HG02973 (cell line): ENCODE measurements at regions not wholly inside any gene's neighbourhood (a gene's known extent, or its start where the extent isn't known, plus 50 kb on each side); places are given as distances from the start of the nearest gene placed in this dataset.

ENCODE experiments used
- ATAC-seq: cut with Tn5 transposase; IDR thresholded peaks from one replicate; pipeline ENCODE4 v1.9.1; 2021; ENCODE audit warnings: moderate library complexity; ENCODE audit not compliant: unreplicated experiment

DNA sequence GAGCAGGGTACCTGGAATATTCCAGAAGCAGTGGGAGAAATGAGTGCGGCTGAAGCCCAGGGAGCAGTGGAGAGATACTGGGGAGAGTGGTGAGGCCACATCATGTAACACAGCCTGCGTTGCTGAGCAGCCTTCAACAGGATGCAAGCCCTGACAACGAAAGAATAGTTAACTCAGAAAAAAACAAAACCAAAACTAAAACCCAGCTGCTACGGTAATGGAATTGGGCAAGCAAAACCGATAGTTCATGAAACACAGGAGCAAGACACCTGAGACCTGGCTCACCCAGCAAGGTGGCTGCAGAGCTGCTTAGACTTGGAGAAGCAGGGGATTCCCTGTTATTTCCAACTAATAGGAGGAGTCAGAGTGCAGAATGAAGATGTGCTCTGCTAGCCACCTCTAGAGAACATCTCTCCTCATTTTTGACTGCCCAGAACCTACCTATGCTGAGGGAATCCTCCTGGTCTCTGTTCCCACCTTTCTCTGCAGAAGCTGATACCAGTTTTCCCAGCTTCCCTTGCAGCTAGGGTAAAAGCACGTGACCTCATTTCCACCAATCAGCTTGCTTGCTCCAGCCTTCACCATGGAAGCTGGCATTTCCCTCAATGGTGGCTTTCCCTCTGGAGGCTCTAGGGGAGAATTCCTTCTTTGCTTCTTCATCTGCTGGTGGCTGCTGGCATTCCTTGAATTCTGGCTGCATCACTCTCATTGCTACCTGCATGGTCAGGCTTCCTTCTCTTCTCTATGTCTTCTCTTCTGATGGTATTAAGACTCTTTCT, 59.4 kb upstream of the XYLT1 start:
- ATAC-seq, result peak; percentile 89

DNA sequence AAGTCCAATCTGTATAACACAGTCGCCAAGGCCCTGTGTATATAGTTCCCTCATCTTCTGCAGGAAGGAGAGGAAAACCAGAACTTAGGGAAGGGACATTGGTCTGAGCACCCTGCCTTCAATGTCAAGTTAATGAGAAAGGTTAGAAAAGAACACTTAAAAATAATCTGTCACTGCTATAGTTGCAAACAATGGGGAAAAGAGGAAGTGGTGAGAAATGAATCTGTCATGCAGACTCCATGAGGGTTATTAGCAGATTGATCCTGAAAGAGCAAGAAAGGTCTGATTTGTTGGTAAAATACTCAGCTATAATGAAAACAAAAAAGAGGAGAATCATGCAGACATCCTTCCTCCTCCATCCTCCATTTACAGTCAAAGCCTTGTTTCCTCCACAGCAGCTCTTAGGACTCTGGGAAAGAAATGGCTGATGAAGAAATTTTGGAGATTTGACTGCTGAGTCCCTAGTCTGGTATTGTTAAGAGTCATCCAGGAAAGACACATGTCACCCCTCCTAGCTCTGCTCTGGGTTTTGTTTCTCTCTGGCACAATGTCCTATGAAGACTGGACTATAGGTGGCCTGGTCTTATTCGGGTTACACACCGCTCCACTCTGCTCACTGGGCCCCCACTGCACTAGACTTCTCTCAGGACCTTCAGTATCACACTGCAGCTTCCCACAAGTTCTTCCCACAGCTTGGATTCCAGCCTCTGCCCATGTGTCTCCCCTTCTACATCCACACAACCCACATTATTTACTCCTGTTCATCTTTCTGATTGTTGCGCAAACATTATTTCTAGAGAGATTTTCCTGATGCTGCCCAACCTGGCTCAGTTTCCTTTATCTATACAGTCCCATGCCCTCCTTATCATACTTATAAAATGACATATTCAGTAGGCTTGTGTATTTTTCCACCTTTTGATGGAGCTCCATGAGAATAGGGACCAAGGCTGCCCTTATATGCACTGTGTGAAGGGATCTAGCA, 56.5 kb upstream of the XYLT1 start:
- no peak for ATAC-seq

DNA sequence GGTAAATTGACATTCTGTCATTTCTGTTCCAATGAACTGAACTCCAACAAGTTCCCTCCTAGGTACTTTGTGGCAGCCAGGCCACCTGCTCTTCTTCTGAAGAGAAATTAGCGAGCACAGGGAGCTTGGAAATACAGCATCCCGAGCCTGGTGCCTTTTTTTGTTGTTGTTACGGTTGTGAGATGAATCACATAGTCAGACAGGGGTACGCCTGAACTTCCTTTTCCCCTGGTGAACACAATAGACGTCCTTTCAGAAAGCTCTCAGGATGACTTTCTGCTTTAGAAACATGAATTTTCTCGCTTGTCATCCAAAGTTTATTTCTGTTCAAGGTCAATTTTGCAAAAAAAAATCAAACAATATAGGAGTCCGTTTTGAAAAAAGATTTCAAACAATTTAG, 53.9 kb upstream of the XYLT1 start:
- no peak for ATAC-seq

DNA sequence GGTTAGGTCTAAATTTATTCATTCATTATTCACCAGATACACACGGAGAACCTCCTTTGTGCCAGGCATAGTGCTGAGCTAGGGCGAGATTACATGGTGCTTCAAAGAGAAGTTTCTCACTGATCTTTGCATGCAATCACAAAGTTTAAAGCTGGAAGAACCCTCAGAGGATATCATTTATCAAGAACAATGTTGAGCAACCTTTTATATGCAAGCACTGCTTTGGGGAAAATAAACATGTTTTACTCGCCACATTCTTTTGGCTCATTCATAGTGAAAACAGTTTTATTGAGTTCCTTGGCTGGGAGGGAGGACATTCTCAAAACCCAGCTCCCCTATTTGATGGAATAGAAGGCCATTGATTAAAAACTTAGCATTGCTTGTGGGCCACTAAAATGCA, 49.8 kb upstream of the XYLT1 start:
- no peak for ATAC-seq
